Adrenal gland (tissue), 9 donors: ENCODE measurements at regions not wholly inside any gene's neighbourhood (a gene's known extent, or its start where the extent isn't known, plus 50 kb on each side); places are given as distances from the start of the nearest gene placed in this dataset.

Experiments
- DNase-seq, 7 donors: peaks; one replicate each; pipeline ENCODE4 v3.0.0-alpha.2; 2019 to 2020
- H3K27ac ChIP-seq, 5 donors: fragments of 200-600 bp; sonication (generic) in 4 of 5; 1 replicate in 3 of 5; 2 replicates in 2 of 5; pipeline versions ENCODE4 v1.5.1 to v1.8.0; 2016 to 2020; ENCODE audit warnings: mild to moderate bottlenecking in 1 of 5
- H3K27me3 ChIP-seq: fragments of 200-600 bp; 2 replicates; pipeline ENCODE4 v1.8.0; 2021
- H3K36me3 ChIP-seq, 2 donors: fragments of 200-600 bp; replicated peaks in 1 of 2; 1 replicate in 1 of 2; 2 replicates in 1 of 2; pipeline versions ENCODE4 v1.5.1 to v1.8.0; 2018 to 2022
- H3K4me1 ChIP-seq, 2 donors: fragments of 200-600 bp; replicated peaks in 1 of 2; 1 replicate in 1 of 2; 2 replicates in 1 of 2; pipeline versions ENCODE4 v1.5.1 to v1.8.0; 2018 to 2021
- H3K4me3 ChIP-seq, 4 donors: fragments of 200-600 bp; sonication (generic) in 3 of 4; one replicate each; pipeline ENCODE4 v1.5.1; 2016 to 2018
- H3K9me3 ChIP-seq, 3 donors: fragments of 200-600 bp; sonication (generic) in 1 of 3; replicated peaks in 1 of 3; 1 replicate in 2 of 3; 2 replicates in 1 of 3; pipeline versions ENCODE4 v1.5.1 to v1.8.0; 2016 to 2021
- CTCF ChIP-seq, 6 experiments: fragments of 450-650 bp in 4 of 6; fragments of 200-600 bp in 2 of 6; sonication (generic) in 1 of 6; IDR thresholded peaks; 1 replicate in 5 of 6; 2 replicates in 1 of 6; pipeline versions ENCODE4 v1.5.1 to v1.8.0; 2016 to 2021; ENCODE audit warnings: antibody characterized with exemption in 6 of 6, mild to moderate bottlenecking in 2 of 6, moderate library complexity in 1 of 6
- POLR2A ChIP-seq, 2 donors: fragments of 450-650 bp; IDR thresholded peaks; one replicate each; pipeline ENCODE4 v1.6.1; 2017; ENCODE audit warnings: antibody characterized with exemption in 2 of 2, mild to moderate bottlenecking in 2 of 2, moderate library complexity in 1 of 2
- WGBS, 4 donors: extraction: QIAGEN DNeasy Blood & Tissue Kit in 2 of 4; methylation state at CpG; one replicate each; pipeline versions ENCODE4 v1.1.5 to v1.1.7; 2013 to 2017; 5-methylcytosine and 5-hydroxymethylcytosine counted together
- intact Hi-C, 2 donors: fragments of 100-400 bp; cut with DNase I; formaldehyde crosslinking; loops; one replicate each; pipeline versions ENCODE4 v1.14.1 to v1.15.0; 2022 to 2023
- donor health status: healthy with polysubstance abuse.
- donor health status: Bipolar disorder and iron deficiency.
- donor health status: DM: yes; HTN: yes; CAD: no.
- donor health status: DM: no; HTN: no; CAD: no.
- donor health status: DM: no; HTN: no; CAD: no.

DNA sequence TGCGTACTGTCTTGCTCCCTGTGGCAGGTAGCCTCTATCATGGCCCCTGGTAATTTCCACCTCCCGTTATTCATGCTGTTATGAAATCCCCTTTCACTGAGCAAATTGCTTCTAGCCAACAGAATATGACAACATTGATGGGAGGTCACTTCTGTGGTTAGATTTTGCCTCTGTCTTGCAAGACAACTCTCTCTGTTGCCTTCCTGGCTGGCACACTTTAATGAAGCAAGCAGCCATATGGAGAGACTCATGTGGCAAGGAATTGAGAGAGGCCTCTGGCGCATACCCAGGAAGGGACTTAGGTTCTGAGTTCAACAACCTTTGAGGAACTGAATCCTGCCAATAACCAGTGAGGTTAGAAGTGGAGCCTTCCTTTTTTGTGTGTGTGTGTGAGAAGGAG is 51.8 kb upstream of the GPRC5B start:
- H3K27ac ChIP-seq: no peak overlapping the region
- 73 to 90% (median 77%) methylated on average over 2 to 3 of the region's 3 CpGs for WGBS, 4 donors
- TF ChIP-seq CTCF (IDR thresholded peaks at IDR 0.05) (no peak), POLR2A (IDR thresholded peaks at IDR 0.05) (no peak)

DNA sequence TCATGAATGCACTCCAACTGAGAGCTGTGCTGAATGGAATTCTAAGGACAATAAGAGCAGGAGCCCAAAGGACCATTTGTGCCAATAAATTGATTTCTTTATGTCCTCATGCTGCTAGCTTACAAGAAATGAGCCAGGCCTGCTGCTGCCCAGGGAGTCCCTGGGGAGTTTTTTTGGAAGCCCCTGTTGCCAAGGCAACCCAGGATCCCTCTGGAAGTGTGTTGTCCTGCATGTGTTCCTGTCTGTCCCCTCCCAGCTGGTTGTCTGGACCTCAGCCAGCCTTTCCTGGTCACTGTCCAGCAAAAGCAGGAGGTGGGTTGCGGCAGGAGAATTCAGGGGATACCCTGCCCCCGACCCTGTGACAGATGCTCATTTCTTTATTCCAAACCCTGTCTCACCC is 51.0 kb upstream of the GPRC5B start:
- Histone ChIP-seq H3K4me1 (no peaks in the 10 kb centered on the region), H3K9me3 (no peaks in the 10 kb centered on the region), H3K36me3 (no peaks in the 10 kb centered on the region), H3K27me3 (peaks cover 8% of the 10 kb centered on the region), H3K4me3 (no peak overlapping the region), H3K27ac (no peak overlapping the region)
- WGBS, 4 donors: 0 to 51% (median 41%) methylated on average over 1 to 2 of the region's 2 CpGs
- intact Hi-C loops: no loop called here
- DNase-seq: no peak
- no peak for TF ChIP-seq CTCF (IDR thresholded peaks at IDR 0.05)
- no peak for TF ChIP-seq POLR2A (IDR thresholded peaks at IDR 0.05)

More for the DNA sequence above, 51.8 kb upstream of the GPRC5B start:
- H3K4me1 ChIP-seq: no peaks in the 10 kb centered on the region
- H3K4me3 ChIP-seq: no peak overlapping the region
- H3K36me3 ChIP-seq: no peaks in the 10 kb centered on the region
- no peaks in the 10 kb centered on the region for H3K9me3 ChIP-seq
- peaks cover 8% of the 10 kb centered on the region for H3K27me3 ChIP-seq
- intact Hi-C loops: no loop called here
- DNase-seq: no peak
